H1 (cell line): ENCODE measurements at regions not wholly inside any gene's neighbourhood (a gene's known extent, or its start where the extent isn't known, plus 50 kb on each side); places are given as distances from the start of the nearest gene placed in this dataset.

Experiments used
- CTCF ChIA-PET: fragments of 300-600 bp; sonication (Branson Sonifier 250); formaldehyde crosslinking; loops from one replicate; lab custom pipeline; 2021; ENCODE audit not compliant: partially characterized antibody; lab: Charles Lee
- POLR2A ChIA-PET: fragments of 300-600 bp; sonication (Branson Sonifier 250); formaldehyde crosslinking; loops from one replicate; lab custom pipeline; 2021; ENCODE audit warnings: inconsistent platforms; ENCODE audit not compliant: partially characterized antibody; lab: Charles Lee
- DNase-seq, 2 experiments: peaks; one replicate each; pipeline versions ENCODE4 v3.0.0 to v3.0.0-alpha.2; 2010 to 2022; ENCODE audit warnings: low spot score in 2 of 2, low read depth in 1 of 2, mixed read lengths in 1 of 2
- FAIRE-seq: peaks from 2 replicates; lab custom pipeline; 2011; peaks lifted over from hg19 to GRCh38; lab: Jason Lieb, UNC
- H2AFZ ChIP-seq: 2 replicates; pipeline ENCODE4 v1.8.1; 2012; ENCODE audit warnings: low read length, inconsistent platforms
- H2AK5ac ChIP-seq: 2 replicates; pipeline ENCODE4 v1.6.1; 2013; ENCODE audit warnings: low read depth, low read length
- H2BK120ac ChIP-seq: replicated peaks from 2 replicates; pipeline ENCODE3; 2013; ENCODE audit warnings: low read depth, low read length, inconsistent platforms
- H2BK12ac ChIP-seq: 2 replicates; pipeline ENCODE4 v1.6.1; 2013; ENCODE audit warnings: low read depth, low read length
- H2BK15ac ChIP-seq: 2 replicates; pipeline ENCODE4 v1.6.1; 2013; ENCODE audit warnings: low read length
- H2BK20ac ChIP-seq: 2 replicates; pipeline ENCODE4 v1.6.1; 2013; ENCODE audit warnings: low read length
- H2BK5ac ChIP-seq: 2 replicates; pipeline ENCODE4 v1.6.1; 2013; ENCODE audit warnings: low read depth, low read length
- H3K14ac ChIP-seq: 2 replicates; pipeline ENCODE4 v1.6.1; 2013; ENCODE audit warnings: inconsistent platforms; ENCODE audit not compliant: insufficient read length
- H3K18ac ChIP-seq: 2 replicates; pipeline ENCODE4 v1.6.1; 2013; ENCODE audit warnings: low read length; ENCODE audit errors: extremely low read depth
- H3K23ac ChIP-seq: 2 replicates; pipeline ENCODE4 v1.6.1; 2013; ENCODE audit warnings: inconsistent platforms; ENCODE audit not compliant: insufficient read length
- H3K23me2 ChIP-seq: 2 replicates; pipeline ENCODE4 v1.6.1; 2013; ENCODE audit warnings: low read depth, low read length
- H3K27ac ChIP-seq: 2 replicates; pipeline ENCODE4 v1.6.1; 2011; ENCODE audit warnings: low read depth, low read length, inconsistent platforms
- H3K27me3 ChIP-seq, 4 experiments: replicated peaks in 1 of 4; 1 replicate in 1 of 4; 2 replicates in 3 of 4; pipeline versions ENCODE4 v1.6.1 to v1.8.1; 2011 to 2013; ENCODE audit warnings: low read length in 3 of 4, mild to moderate bottlenecking in 3 of 4, inconsistent platforms in 2 of 4, mixed read lengths in 2 of 4, moderate library complexity in 1 of 4; ENCODE audit not compliant: control insufficient read depth in 3 of 4, insufficient read depth in 3 of 4; ENCODE audit errors: extremely low read depth in 1 of 4
- H3K36me3 ChIP-seq, 4 experiments: 2 replicates each; pipeline versions ENCODE4 v1.6.1 to v1.8.1; 2011 to 2013; ENCODE audit warnings: mild to moderate bottlenecking in 4 of 4, low read length in 3 of 4, moderate library complexity in 2 of 4, control low read depth in 1 of 4, inconsistent platforms in 1 of 4; ENCODE audit not compliant: insufficient read depth in 4 of 4, control insufficient read depth in 2 of 4
- H3K4ac ChIP-seq: replicated peaks from 2 replicates; pipeline ENCODE3; 2013; ENCODE audit warnings: low read length, low read depth, mixed read lengths, inconsistent platforms; ENCODE audit not compliant: insufficient read length
- H3K4me1 ChIP-seq, 4 experiments: replicated peaks in 1 of 4; 1 replicate in 1 of 4; 2 replicates in 3 of 4; pipeline versions ENCODE4 v1.6.1 to v1.8.1; 2011 to 2013; ENCODE audit warnings: low read length in 3 of 4, inconsistent platforms in 2 of 4, mixed read lengths in 1 of 4; ENCODE audit not compliant: insufficient read depth in 4 of 4, control insufficient read depth in 3 of 4
- H3K4me2 ChIP-seq, 2 experiments: 2 replicates each; pipeline versions ENCODE4 v1.6.1 to v1.8.1; 2011 to 2013; ENCODE audit warnings: low read depth in 2 of 2, low read length in 2 of 2, control low read depth in 1 of 2, inconsistent platforms in 1 of 2, mild to moderate bottlenecking in 1 of 2; ENCODE audit not compliant: insufficient read depth in 1 of 2
- H3K4me3 ChIP-seq, 4 experiments: fragments of 200-600, 300-600 bp in 1 of 4; sonication (generic), shearing (Covaris generic), sonication (Bioruptor Twin) in 1 of 4; 2 replicates each; pipeline versions ENCODE4 v1.5.1 to v1.8.1; 2011 to 2016; ENCODE audit warnings: low read length in 4 of 4, low read depth in 3 of 4, control low read depth in 2 of 4, inconsistent platforms in 2 of 4, mild to moderate bottlenecking in 2 of 4, mixed read lengths in 1 of 4, moderate library complexity in 1 of 4; ENCODE audit not compliant: insufficient read depth in 2 of 4; ENCODE audit errors: extremely low read depth in 1 of 4
- H3K56ac ChIP-seq: replicated peaks from 2 replicates; pipeline ENCODE3; 2013; ENCODE audit warnings: low read depth, mild to moderate bottlenecking, mixed read lengths, low read length, inconsistent platforms; ENCODE audit not compliant: insufficient read length
- H3K79me1 ChIP-seq: 2 replicates; pipeline ENCODE4 v1.6.1; 2013; ENCODE audit warnings: low read depth, low read length, control low read depth
- H3K79me2 ChIP-seq, 2 experiments: 2 replicates each; pipeline versions ENCODE4 v1.6.1 to v1.8.1; 2012 to 2013; ENCODE audit warnings: low read length in 2 of 2, mild to moderate bottlenecking in 2 of 2, inconsistent platforms in 1 of 2; ENCODE audit not compliant: insufficient read depth in 2 of 2, control insufficient read depth in 1 of 2
- H3K9ac ChIP-seq, 4 experiments: replicated peaks in 1 of 4; 1 replicate in 1 of 4; 2 replicates in 3 of 4; pipeline versions ENCODE4 v1.6.1 to v1.8.1; 2011 to 2013; ENCODE audit warnings: low read depth in 3 of 4, low read length in 3 of 4, control low read depth in 2 of 4, mild to moderate bottlenecking in 2 of 4, moderate library complexity in 2 of 4, inconsistent platforms in 1 of 4; ENCODE audit errors: extremely low read depth in 1 of 4
- H3K9me3 ChIP-seq, 2 experiments: 2 replicates each; pipeline versions ENCODE4 v1.6.1 to v1.8.1; 2012 to 2013; ENCODE audit warnings: mild to moderate bottlenecking in 2 of 2, moderate library complexity in 2 of 2, control low read depth in 1 of 2, inconsistent platforms in 1 of 2, low read depth in 1 of 2, low read length in 1 of 2, mixed read lengths in 1 of 2; ENCODE audit not compliant: insufficient read depth in 2 of 2
- H4K20me1 ChIP-seq, 2 experiments: replicated peaks in 1 of 2; 2 replicates each; pipeline versions ENCODE3 to v1.8.1; 2011 to 2013; ENCODE audit warnings: inconsistent platforms in 2 of 2, low read length in 2 of 2, mild to moderate bottlenecking in 1 of 2; ENCODE audit not compliant: insufficient read depth in 2 of 2, control insufficient read depth in 1 of 2
- H4K5ac ChIP-seq: 2 replicates; pipeline ENCODE4 v1.6.1; 2013; ENCODE audit warnings: low read length, low read depth, mixed read lengths, inconsistent platforms; ENCODE audit not compliant: insufficient read length
- H4K8ac ChIP-seq: 2 replicates; pipeline ENCODE4 v1.8.0; 2013; ENCODE audit warnings: mild to moderate bottlenecking, moderate library complexity, low read length, inconsistent platforms; ENCODE audit not compliant: insufficient read depth; ENCODE audit errors: extremely low read depth
- H4K91ac ChIP-seq: replicated peaks from 2 replicates; pipeline ENCODE3; 2013; ENCODE audit warnings: low read length, mixed read lengths, inconsistent platforms; ENCODE audit not compliant: insufficient read length
- BRCA1 ChIP-seq: IDR thresholded peaks from 2 replicates; pipeline ENCODE4 v1.6.1; 2012; ENCODE audit warnings: low read depth, low read length, improper control_type of control experiment
- CBX8 ChIP-seq: fragments of 300-800, 300-1000 bp; sonication (generic); IDR thresholded peaks from 2 replicates; pipeline ENCODE4 v1.7.1; 2016; ENCODE audit warnings: low read depth, low read length, borderline replicate concordance
- CHD1 ChIP-seq: IDR thresholded peaks from 2 replicates; pipeline ENCODE4 v1.6.1; 2012; ENCODE audit warnings: low read depth, low read length, improper control_type of control experiment
- CTBP2 ChIP-seq: IDR thresholded peaks from 2 replicates; pipeline ENCODE4 v1.7.0; 2011; ENCODE audit warnings: borderline replicate concordance, mild to moderate bottlenecking, moderate library complexity, mixed read lengths, low read length; ENCODE audit not compliant: insufficient read depth, insufficient read length
- EZH2 ChIP-seq: fragments of 200-600 bp; sonication (generic); IDR thresholded peaks from 2 replicates; pipeline ENCODE4 v1.7.1; 2012; ENCODE audit warnings: low read depth, mild to moderate bottlenecking, moderate library complexity, low read length, inconsistent platforms; ENCODE audit not compliant: severe bottlenecking
- POLR2A ChIP-seq, 2 experiments: IDR thresholded peaks; 1 replicate in 1 of 2; 2 replicates in 1 of 2; pipeline ENCODE4 v1.6.1; 2011; ENCODE audit warnings: low read depth in 2 of 2, low read length in 2 of 2, mild to moderate bottlenecking in 2 of 2; ENCODE audit errors: control extremely low read depth in 1 of 2
- POU5F1 ChIP-seq: IDR thresholded peaks from 2 replicates; pipeline ENCODE4 v1.6.1; 2011; ENCODE audit warnings: low read depth, mild to moderate bottlenecking, low read length, moderate library complexity
- SIX5 ChIP-seq: IDR thresholded peaks from 2 replicates; pipeline ENCODE4 v1.6.1; 2011; ENCODE audit warnings: mild to moderate bottlenecking, low read depth, low read length
- SP2 ChIP-seq: IDR thresholded peaks from 2 replicates; pipeline ENCODE4 v1.6.1; 2012; ENCODE audit warnings: mild to moderate bottlenecking, low read length, inconsistent platforms
- TAF7 ChIP-seq: optimal IDR thresholded peaks from 2 replicates; pipeline ENCODE3; 2011; ENCODE audit warnings: low read depth, mild to moderate bottlenecking, inconsistent platforms, low read length, moderate library complexity, borderline replicate concordance
- TBP ChIP-seq: IDR thresholded peaks from 2 replicates; pipeline ENCODE4 v1.6.1; 2011; ENCODE audit warnings: low read depth, low read length, improper control_type of control experiment
- YY1 ChIP-seq: IDR thresholded peaks from 2 replicates; pipeline ENCODE4 v1.6.1; 2011; ENCODE audit warnings: low read depth, mild to moderate bottlenecking, low read length
- ZNF274 ChIP-seq: IDR thresholded peaks from 2 replicates; pipeline ENCODE4 v1.7.0; 2012; ENCODE audit warnings: low read length, borderline replicate concordance; ENCODE audit errors: extremely low read depth
- WGBS, 2 experiments: shearing (Covaris generic) in 1 of 2; methylation state at CpG; one replicate each; pipeline versions ENCODE4 v1.1.6 to v1.1.7; 2013 to 2015; ENCODE audit warnings: low lambda C conversion rate in 2 of 2, mixed read lengths in 2 of 2, inconsistent platforms in 1 of 2, low coverage in 1 of 2, missing lambda C conversion rate in 1 of 2; ENCODE audit not compliant: insufficient replicate concordance in 2 of 2, insufficient coverage in 1 of 2, insufficient read length in 1 of 2; ENCODE audit errors: extremely low coverage in 1 of 2, missing lambda C conversion rate in 1 of 2; 5-methylcytosine and 5-hydroxymethylcytosine counted together
- TF ChIP-seq, protein P1 (sequence below): IDR thresholded peaks from 2 replicates; pipeline ENCODE4 v1.6.1; 2012; ENCODE audit warnings: inconsistent platforms

DNA sequence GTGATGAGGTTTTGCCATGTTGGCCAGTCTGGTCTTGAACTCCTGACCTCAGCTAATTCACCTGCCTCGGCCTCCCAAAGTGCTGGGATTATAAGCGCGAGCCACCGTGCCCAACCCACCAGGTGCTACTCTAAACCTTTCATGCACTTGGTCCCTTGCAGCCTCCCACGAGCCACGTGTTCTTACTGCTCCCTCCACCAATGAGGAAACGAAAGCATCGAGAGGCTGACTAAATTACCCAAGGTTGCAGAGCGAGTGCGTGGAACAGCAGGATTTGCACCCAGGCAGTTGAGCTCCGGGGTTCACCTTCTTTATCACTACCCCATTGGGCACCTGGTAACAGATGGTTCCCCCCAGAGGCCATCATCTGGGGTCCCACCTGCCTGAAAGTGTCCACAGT is 208.3 kb downstream of the LY86 start:
- no peaks in the 10 kb centered on the region for H3K4me1 ChIP-seq
- ChIA-PET CTCF (interaction anchor here (0.6 to 1.7 kb wide), 3 partner anchors 37 to 625 kb away, joined by 3 to 4 read pairs (median 3); no protein-coding TSS in a partner anchor), POLR2A (interaction anchor here (1.0 kb wide), 1 partner anchor 11 kb away, joined by 3 read pairs; no protein-coding TSS in a partner anchor)
- no peak overlapping the region for H4K5ac ChIP-seq
- H4K91ac ChIP-seq: no peak overlapping the region
- no peak overlapping the region for H3K56ac ChIP-seq
- no peak overlapping the region for H3K18ac ChIP-seq
- H3K36me3 ChIP-seq: no peaks in the 10 kb centered on the region
- no peak overlapping the region for H2AK5ac ChIP-seq
- no peak overlapping the region for H2BK5ac ChIP-seq
- peaks cover 4% of the 10 kb centered on the region; the same call in 1 of the 2 replicates for H3K23me2 ChIP-seq
- H2AFZ ChIP-seq: no peak overlapping the region
- WGBS, 2 experiments: 95% methylated on average over 11 of the region's 11 CpGs; no CpG with 5 or more reads in 1 of the 2 experiments
- H3K27ac ChIP-seq: no peak overlapping the region
- H3K4me3 ChIP-seq: no peak overlapping the region
- H3K27me3 ChIP-seq: no peaks in the 10 kb centered on the region
- FAIRE-seq (no peak), DNase-seq (no peak)
- H3K79me2 ChIP-seq: no peaks in the 10 kb centered on the region
- no peak overlapping the region for H3K9ac ChIP-seq
- no peak overlapping the region for H2BK12ac ChIP-seq
- no peak overlapping the region for H2BK20ac ChIP-seq
- no peak overlapping the region for H2BK120ac ChIP-seq
- TF ChIP-seq CBX8 (no peak), EZH2 (no peak), BRCA1 (no peak), CHD1 (no peak), SIX5 (no peak), CTBP2 (no peak), SP2 (no peak), TBP (no peak), POU5F1 (no peak), TAF7 (no peak), YY1 (no peak), ZNF274 (no peak), POLR2A (IDR thresholded peaks at IDR 0.05; ENCODE audit: control extremely low read depth in 1 of 2, low read depth in 2 of 2, low read length in 2 of 2) (no peak)
- TF ChIP-seq, protein P1, sequence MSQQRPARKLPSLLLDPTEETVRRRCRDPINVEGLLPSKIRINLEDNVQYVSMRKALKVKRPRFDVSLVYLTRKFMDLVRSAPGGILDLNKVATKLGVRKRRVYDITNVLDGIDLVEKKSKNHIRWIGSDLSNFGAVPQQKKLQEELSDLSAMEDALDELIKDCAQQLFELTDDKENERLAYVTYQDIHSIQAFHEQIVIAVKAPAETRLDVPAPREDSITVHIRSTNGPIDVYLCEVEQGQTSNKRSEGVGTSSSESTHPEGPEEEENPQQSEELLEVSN: no peak
- H4K20me1 ChIP-seq: no peaks in the 10 kb centered on the region
- H2BK15ac ChIP-seq: no peak overlapping the region; the same call in 1 of the 2 replicates
- no peaks in the 10 kb centered on the region for H3K79me1 ChIP-seq
- H3K23ac ChIP-seq: no peak overlapping the region
- H3K4ac ChIP-seq: no peak overlapping the region
- H3K14ac ChIP-seq: no peak overlapping the region
- no peak overlapping the region for H3K4me2 ChIP-seq
- no peaks in the 10 kb centered on the region for H3K9me3 ChIP-seq
- no peak overlapping the region for H4K8ac ChIP-seq
